ENCODE measurements at regions not wholly inside any gene's neighbourhood (a gene's known extent, or its start where the extent isn't known, plus 50 kb on each side); places are given as distances from the start of the nearest gene placed in this dataset.

GRCh38 chr20:57824909-57825308, 115.1 kb upstream of the PMEPA1 start:
- Histone ChIP-seq H3K36me3 (replicated peaks; ENCODE audit: low read depth, low read length) (no peaks in the 10 kb centered on the region), H3K27me3 (ENCODE audit: low read depth, low read length) (peaks cover 63% of the 10 kb centered on the region), H3K4me3 (ENCODE audit: low read length) (no peak overlapping the region)

GRCh38 chr20:57821935-57822334, 112.1 kb upstream of the PMEPA1 start:
- no peaks in the 10 kb centered on the region for H3K9me3 ChIP-seq (ENCODE audit: insufficient read depth, low read length)
- H3K27me3 ChIP-seq (ENCODE audit: low read depth, low read length): peaks cover 68% of the 10 kb centered on the region
- H3K4me2 ChIP-seq (ENCODE audit: low read length): no peak overlapping the region
- no peaks in the 10 kb centered on the region for H3K79me2 ChIP-seq (ENCODE audit: low read length)
- no peak for TF ChIP-seq EZH2phosphoT487 (IDR thresholded peaks at IDR 0.05; ENCODE audit: low read depth)
- no peak for TF ChIP-seq CTCF (IDR thresholded peaks at IDR 0.05; ENCODE audit: low read depth, low read length)
- no peaks in the 10 kb centered on the region for H3K4me1 ChIP-seq (ENCODE audit: low read length)
- no peaks in the 10 kb centered on the region for H4K20me1 ChIP-seq (ENCODE audit: insufficient read depth, low read length)
- H3K9ac ChIP-seq (ENCODE audit: low read length): no peak overlapping the region
- no peaks in the 10 kb centered on the region for H3K36me3 ChIP-seq (replicated peaks; ENCODE audit: low read depth, low read length)
- H3K4me3 ChIP-seq (ENCODE audit: low read length): no peak overlapping the region
- no peak overlapping the region for H3K27ac ChIP-seq (ENCODE audit: low read length)
- H2AFZ ChIP-seq (ENCODE audit: low read depth, low read length): no peak overlapping the region

More at GRCh38 chr20:57824909-57825308, 115.1 kb upstream of the PMEPA1 start:
- TF ChIP-seq EZH2phosphoT487 (IDR thresholded peaks at IDR 0.05; ENCODE audit: low read depth) (no peak), CTCF (IDR thresholded peaks at IDR 0.05; ENCODE audit: low read depth, low read length) (no peak)
- H3K79me2 ChIP-seq (ENCODE audit: low read length): no peaks in the 10 kb centered on the region
- no peak overlapping the region for H3K9ac ChIP-seq (ENCODE audit: low read length)
- no peak overlapping the region for H2AFZ ChIP-seq (ENCODE audit: low read depth, low read length)
- no peak overlapping the region for H3K27ac ChIP-seq (ENCODE audit: low read length)
- H3K4me1 ChIP-seq (ENCODE audit: low read length): no peaks in the 10 kb centered on the region
- no peak overlapping the region for H3K4me2 ChIP-seq (ENCODE audit: low read length)
- H3K9me3 ChIP-seq (ENCODE audit: insufficient read depth, low read length): no peaks in the 10 kb centered on the region
- no peaks in the 10 kb centered on the region for H4K20me1 ChIP-seq (ENCODE audit: insufficient read depth, low read length)

GRCh38 chr20:57819691-57820380, 110.0 kb upstream of the PMEPA1 start:
- Histone ChIP-seq H3K4me2 (ENCODE audit: low read length) (no peak overlapping the region), H3K27ac (ENCODE audit: low read length) (no peak overlapping the region), H2AFZ (ENCODE audit: low read depth, low read length) (no peak overlapping the region), H3K4me3 (ENCODE audit: low read length) (no peak overlapping the region), H4K20me1 (ENCODE audit: insufficient read depth, low read length) (no peaks in the 10 kb centered on the region), H3K36me3 (replicated peaks; ENCODE audit: low read depth, low read length) (no peaks in the 10 kb centered on the region), H3K9ac (ENCODE audit: low read length) (no peak overlapping the region), H3K27me3 (ENCODE audit: low read depth, low read length) (peaks cover 72% of the 10 kb centered on the region), H3K79me2 (ENCODE audit: low read length) (no peaks in the 10 kb centered on the region), H3K9me3 (ENCODE audit: insufficient read depth, low read length) (no peaks in the 10 kb centered on the region), H3K4me1 (ENCODE audit: low read length) (no peaks in the 10 kb centered on the region)
- no peak for TF ChIP-seq EZH2phosphoT487 (IDR thresholded peaks at IDR 0.05; ENCODE audit: low read depth)

GRCh38 chr20:57819291-57819690, 109.5 kb upstream of the PMEPA1 start:
- no peak for TF ChIP-seq EZH2phosphoT487 (IDR thresholded peaks at IDR 0.05; ENCODE audit: low read depth)
- TF ChIP-seq CTCF (IDR thresholded peaks at IDR 0.05; ENCODE audit: low read depth, low read length): no peak
- no peak overlapping the region for H3K27ac ChIP-seq (ENCODE audit: low read length)
- H3K4me2 ChIP-seq (ENCODE audit: low read length): no peak overlapping the region

More at GRCh38 chr20:57819291-57819690, 109.5 kb upstream of the PMEPA1 start:
- H3K9me3 ChIP-seq (ENCODE audit: insufficient read depth, low read length): no peaks in the 10 kb centered on the region
- no peaks in the 10 kb centered on the region for H3K36me3 ChIP-seq (replicated peaks; ENCODE audit: low read depth, low read length)
- no peaks in the 10 kb centered on the region for H4K20me1 ChIP-seq (ENCODE audit: insufficient read depth, low read length)
- no peaks in the 10 kb centered on the region for H3K4me1 ChIP-seq (ENCODE audit: low read length)
- no peak overlapping the region for H2AFZ ChIP-seq (ENCODE audit: low read depth, low read length)
- peaks cover 74% of the 10 kb centered on the region for H3K27me3 ChIP-seq (ENCODE audit: low read depth, low read length)
- H3K79me2 ChIP-seq (ENCODE audit: low read length): no peaks in the 10 kb centered on the region
- H3K4me3 ChIP-seq (ENCODE audit: low read length): no peak overlapping the region
- no peak overlapping the region for H3K9ac ChIP-seq (ENCODE audit: low read length)
